ENCODE measurements at regions not wholly inside any gene's neighbourhood (a gene's known extent, or its start where the extent isn't known, plus 50 kb on each side); places are given as distances from the start of the nearest gene placed in this dataset.

GRCh38 chr22:48100685-48101417 is 1338.4 kb downstream of the TBC1D22A start:
- no peaks in the 10 kb centered on the region for H3K4me1 ChIP-seq (ENCODE audit: control insufficient read depth, insufficient read depth, low read length)
- H3K36me3 ChIP-seq (ENCODE audit: control insufficient read depth in 2 of 2, insufficient read depth in 1 of 2, low read length in 2 of 2): no peaks in the 10 kb centered on the region
- TF ChIP-seq ZNF645 (tag by site-specific recombination; IDR thresholded peaks at IDR 0.05) (no peak), ZNF48 (tag by site-specific recombination; IDR thresholded peaks at IDR 0.05) (no peak), ZNF585B (tag by site-specific recombination; IDR thresholded peaks at IDR 0.05) (no peak), ZNF280D (tag by site-specific recombination; IDR thresholded peaks at IDR 0.05) (no peak), PRDM6 (tag by site-specific recombination; IDR thresholded peaks at IDR 0.05) (no peak), KLF1 (tag by site-specific recombination; IDR thresholded peaks at IDR 0.05) (no peak), ZBTB8A (tag by site-specific recombination; IDR thresholded peaks at IDR 0.05) (no peak), PRDM4 (tag by site-specific recombination; IDR thresholded peaks at IDR 0.05) (no peak), ZNF626 (tag by site-specific recombination; IDR thresholded peaks at IDR 0.05) (no peak), ZNF768 (tag by site-specific recombination; IDR thresholded peaks at IDR 0.05) (no peak), ZNF354C (tag by site-specific recombination; IDR thresholded peaks at IDR 0.05; ENCODE audit: borderline replicate concordance, low read depth) (no peak), PBX3 (CRISPR knock-in tag; IDR thresholded peaks at IDR 0.05) (no peak), BCL6B (tag by site-specific recombination; IDR thresholded peaks at IDR 0.05) (no peak), KLF7 (tag by site-specific recombination; IDR thresholded peaks at IDR 0.05; ENCODE audit: borderline replicate concordance) (no peak), ZNF513 (tag by site-specific recombination; IDR thresholded peaks at IDR 0.05) (no peak), ZNF449 (tag by site-specific recombination; IDR thresholded peaks at IDR 0.05) (no peak), ZNF555 (tag by site-specific recombination; conservative IDR thresholded peaks at IDR 0.05) (no peak), ZNF692 (tag by site-specific recombination; IDR thresholded peaks at IDR 0.05) (no peak)
- ChIA-PET POLR2A (no interaction called here), CTCF (interaction anchor here (1.5 kb wide), 1 partner anchor 392 kb away, joined by 4 read pairs; no protein-coding TSS in a partner anchor)
- H3K4me3 ChIP-seq (ENCODE audit: low read depth, low read length): no peak overlapping the region
- H3K27ac ChIP-seq (ENCODE audit: extremely low read depth, low read depth, low read length): no peak overlapping the region
- no peaks in the 10 kb centered on the region for H3K9me3 ChIP-seq (ENCODE audit: control insufficient read depth, insufficient read depth, low read depth, low read length)
